HepG2 (cell line): ENCODE measurements at regions not wholly inside any gene's neighbourhood (a gene's known extent, or its start where the extent isn't known, plus 50 kb on each side); places are given as distances from the start of the nearest gene placed in this dataset.

Source experiments
- MAFG ChIP-seq: sonication (generic); formaldehyde crosslinking; IDR thresholded peaks from 2 replicates; pipeline ENCODE4 v1.5.1; 2020; ENCODE audit warnings: mild to moderate bottlenecking, missing genetic modification reagents
- RELA ChIP-seq: sonication (generic); formaldehyde crosslinking; IDR thresholded peaks from 2 replicates; pipeline ENCODE4 v1.4.0; 2020; ENCODE audit warnings: missing genetic modification reagents
- REST ChIP-seq, 2 experiments: IDR thresholded peaks; 2 replicates each; pipeline ENCODE4 v1.6.1; 2011 to 2012; ENCODE audit warnings: low read length in 2 of 2, borderline replicate concordance in 1 of 2, low read depth in 1 of 2, mild to moderate bottlenecking in 1 of 2, moderate library complexity in 1 of 2
- RFX5 ChIP-seq: IDR thresholded peaks from 2 replicates; pipeline ENCODE4 v1.6.1; 2011; ENCODE audit warnings: low read depth, low read length, improper control_type of control experiment
- SNRNP70 ChIP-seq: fragments of 200-400 bp; formaldehyde crosslinking; IDR thresholded peaks from 2 replicates; pipeline ENCODE4 v1.6.1; 2017; ENCODE audit warnings: mild to moderate bottlenecking, low read depth, low read length, moderate library complexity
- USF2 ChIP-seq, 2 experiments: sonication (generic) in 1 of 2; formaldehyde crosslinking in 1 of 2; IDR thresholded peaks; 2 replicates each; pipeline versions ENCODE4 v1.5.1 to v1.6.1; 2011 to 2020; ENCODE audit warnings: borderline replicate concordance in 1 of 2, low read depth in 1 of 2, low read length in 1 of 2, mild to moderate bottlenecking in 1 of 2, missing genetic modification reagents in 1 of 2, moderate library complexity in 1 of 2
- ZBTB4 ChIP-seq: sonication (generic); formaldehyde crosslinking; IDR thresholded peaks from 2 replicates; pipeline ENCODE4 v1.4.0; 2020; ENCODE audit warnings: missing genetic modification reagents, mild to moderate bottlenecking, borderline replicate concordance
- ZNF451 ChIP-seq: sonication (generic); formaldehyde crosslinking; IDR thresholded peaks from 2 replicates; pipeline ENCODE4 v1.5.0; 2020; ENCODE audit warnings: mild to moderate bottlenecking, missing genetic modification reagents
- ZNF747 ChIP-seq: sonication (generic); formaldehyde crosslinking; IDR thresholded peaks from 2 replicates; pipeline ENCODE4 v1.8.1; 2023; ENCODE audit warnings: missing genetic modification reagents, mild to moderate bottlenecking, borderline replicate concordance
- ZNF800 ChIP-seq: sonication (generic); formaldehyde crosslinking; IDR thresholded peaks from 2 replicates; pipeline ENCODE4 v1.4.0; 2020; ENCODE audit warnings: missing genetic modification reagents

GRCh38 chr10:59470570-59470969, 108.2 kb upstream of the FAM13C start:
- TF ChIP-seq RELA (CRISPR knock-in tag) = no peak
- TF ChIP-seq ZBTB4 (CRISPR knock-in tag) = no peak
- TF ChIP-seq MAFG (CRISPR knock-in tag) = no peak
- TF ChIP-seq ZNF451 (CRISPR knock-in tag) = no peak
- TF ChIP-seq RFX5 = no peak
- TF ChIP-seq SNRNP70 = no peak
- TF ChIP-seq USF2 (IDR thresholded peaks at IDR 0.05; ENCODE audit: low read depth, low read length) = no peak
- TF ChIP-seq USF2 (CRISPR knock-in tag; IDR thresholded peaks at IDR 0.05; ENCODE audit: borderline replicate concordance) = no peak
- no peak for TF ChIP-seq ZNF747
- no peak for TF ChIP-seq REST (IDR thresholded peaks at IDR 0.05; ENCODE audit: borderline replicate concordance in 1 of 2, low read depth in 1 of 2, low read length in 2 of 2)
- no peak for TF ChIP-seq ZNF800 (CRISPR knock-in tag)
